KBM-7 (cell line): ENCODE measurements at regions not wholly inside any gene's neighbourhood (a gene's known extent, or its start where the extent isn't known, plus 50 kb on each side); places are given as distances from the start of the nearest gene placed in this dataset.
"Not testable (repeated sequence)": the region's sequence is repeated elsewhere in the genome, so short reads cannot be mapped to it uniquely, and the experiment has no call there.

Source experiments
- DNase-seq: peaks from one replicate; pipeline ENCODE4 v3.0.0-alpha.2; 2015
- in situ Hi-C: fragments of 300-500 bp; cut with MboI; formaldehyde crosslinking; loops from 2 replicates; pipeline ENCODE4 v1.14.3; 2020; ENCODE audit warnings: low sequenced_read_pairs, low pct_unique_long_range_greater_than_20kb, mixed read lengths

DNA sequence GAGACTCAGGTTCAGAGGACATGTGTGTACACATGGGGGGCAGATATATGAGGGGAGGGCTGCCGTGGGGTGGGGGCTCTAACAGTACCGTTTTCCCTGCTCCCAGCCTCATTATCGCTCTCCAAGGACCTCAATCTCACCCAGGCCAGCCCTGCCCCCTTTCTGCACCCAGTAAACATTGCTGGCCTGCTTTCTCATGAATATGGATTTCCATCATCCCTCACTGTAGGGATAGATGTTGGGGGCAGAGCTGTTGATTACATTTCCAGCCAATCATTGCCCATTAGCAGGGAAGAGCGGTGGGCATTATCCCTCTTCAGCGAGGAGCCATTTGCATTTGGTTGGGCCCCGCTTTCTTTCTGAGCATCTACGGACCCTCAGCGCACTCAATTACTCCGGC is 273.8 kb downstream of the RPS6KC1 start:
- in situ Hi-C loops, result no loop called here
- DNase-seq, result no peak

DNA sequence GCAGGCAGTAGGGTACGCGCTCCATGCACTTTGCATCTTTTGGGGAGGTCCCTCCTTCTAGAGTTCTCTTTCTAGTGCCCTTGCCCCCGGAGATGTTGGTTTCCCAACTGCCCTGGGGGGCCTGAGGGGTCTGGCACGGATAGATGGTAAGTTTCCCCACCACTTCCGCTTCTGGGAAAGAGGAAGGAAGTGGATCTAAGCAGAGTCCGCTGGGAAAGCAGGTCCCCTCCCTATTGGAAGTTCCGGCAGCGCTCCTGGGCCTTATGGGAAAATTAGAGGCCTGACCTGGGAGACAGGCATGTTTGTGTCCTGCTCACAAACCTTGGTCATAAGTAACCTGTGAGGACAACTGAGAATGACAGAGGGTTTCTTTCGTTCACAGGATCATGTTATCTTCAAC is 274.4 kb downstream of the RPS6KC1 start:
- peak; percentile 23 for DNase-seq
- in situ Hi-C loops, result no loop called here

DNA sequence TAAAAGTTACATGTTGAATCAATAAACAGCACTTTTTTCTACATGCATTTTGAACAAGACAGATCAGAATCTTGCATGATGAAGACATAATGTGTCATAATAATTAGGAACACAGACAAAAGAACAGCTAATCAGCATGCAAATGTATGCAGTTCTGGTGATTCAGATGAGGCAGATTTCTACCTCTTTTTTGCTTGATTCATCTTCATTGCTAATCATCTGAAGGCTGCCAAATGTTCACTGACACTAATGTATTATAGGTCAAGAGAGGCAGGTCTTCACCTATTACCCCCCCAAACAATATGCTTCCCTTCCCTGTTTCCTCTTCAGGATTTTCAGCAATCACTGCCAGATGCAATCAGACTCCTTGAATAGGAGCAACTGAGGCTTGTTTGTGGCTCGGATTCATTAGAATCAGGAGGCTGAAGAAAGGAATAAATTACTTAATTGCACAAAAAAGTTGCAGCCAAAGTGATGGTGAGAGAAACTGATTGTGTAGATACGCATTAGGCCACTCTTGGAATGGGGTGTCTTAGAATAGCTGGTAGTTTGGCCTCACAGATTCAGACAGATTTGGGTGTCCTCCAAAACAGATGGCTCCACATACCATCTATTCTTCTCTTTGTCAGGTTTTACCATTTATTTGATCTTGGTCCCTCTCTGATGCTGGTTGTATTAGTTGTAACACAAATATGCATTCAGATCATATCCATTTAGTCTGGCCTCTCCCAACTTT is 275.4 kb downstream of the RPS6KC1 start:
- in situ Hi-C loops, result no loop called here
- DNase-seq, result no peak

DNA sequence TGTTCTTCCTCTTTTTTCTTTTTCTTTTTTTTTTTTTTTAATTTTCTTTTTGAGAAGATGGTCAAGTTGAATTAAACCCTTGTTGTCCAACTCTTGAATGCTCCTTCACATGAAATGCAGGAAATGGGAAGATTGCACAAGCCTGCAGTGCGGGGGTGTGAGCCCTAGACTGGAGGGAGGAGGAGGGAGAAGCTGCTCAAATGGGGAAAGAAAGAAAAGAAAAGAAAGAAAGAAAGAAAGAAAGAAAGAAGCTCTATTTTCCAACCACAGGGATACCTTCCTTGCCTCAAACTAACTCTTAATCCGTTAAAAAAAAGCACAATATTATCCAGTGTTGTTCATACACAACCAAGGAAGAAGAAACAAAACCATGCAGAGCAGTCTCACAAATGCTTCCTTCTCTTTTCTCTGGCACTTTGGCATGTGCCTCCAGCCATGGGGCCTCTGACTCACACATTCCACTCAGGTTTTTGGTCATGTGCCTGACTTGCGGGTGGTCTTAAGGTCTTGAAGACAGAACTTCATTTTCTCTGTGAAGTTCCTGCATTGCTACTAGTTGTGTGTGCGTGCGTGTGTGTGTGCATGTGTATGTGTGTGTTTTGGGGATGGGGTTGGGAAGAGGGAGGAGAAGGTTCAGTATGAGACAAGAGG is 276.1 kb downstream of the RPS6KC1 start:
- in situ Hi-C loops, result no loop called here
- peak; percentile 73 for DNase-seq

DNA sequence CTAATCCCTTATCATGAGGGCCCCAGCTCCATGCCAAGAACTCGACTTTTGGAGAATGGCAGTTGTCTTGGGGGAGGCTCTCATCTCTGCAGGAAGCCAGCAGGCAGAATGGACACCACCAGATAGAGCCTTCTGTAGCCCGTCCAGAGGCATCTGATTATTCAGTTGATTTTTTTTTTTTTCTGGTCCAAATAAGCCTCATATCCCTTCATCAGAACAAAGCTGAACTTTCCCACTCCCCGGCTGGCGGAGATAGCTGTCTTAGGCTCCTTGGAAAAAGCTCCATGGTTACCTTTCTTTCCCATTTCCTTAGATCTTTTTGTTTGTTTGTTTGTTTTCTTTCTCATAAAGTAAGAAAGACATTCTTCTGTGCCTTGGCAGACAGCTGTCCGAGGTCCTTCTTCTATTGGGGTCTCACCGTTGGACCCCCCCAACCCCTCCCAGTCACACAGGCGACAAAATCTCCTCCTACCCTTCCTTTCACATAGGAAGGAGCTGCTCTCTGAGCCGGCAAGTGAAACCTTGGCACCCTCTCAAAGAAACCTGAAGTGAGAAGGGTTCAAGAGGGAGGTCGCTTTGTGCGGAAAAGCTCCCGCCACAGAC is 278.5 kb downstream of the RPS6KC1 start:
- in situ Hi-C loops, result no loop called here

DNA sequence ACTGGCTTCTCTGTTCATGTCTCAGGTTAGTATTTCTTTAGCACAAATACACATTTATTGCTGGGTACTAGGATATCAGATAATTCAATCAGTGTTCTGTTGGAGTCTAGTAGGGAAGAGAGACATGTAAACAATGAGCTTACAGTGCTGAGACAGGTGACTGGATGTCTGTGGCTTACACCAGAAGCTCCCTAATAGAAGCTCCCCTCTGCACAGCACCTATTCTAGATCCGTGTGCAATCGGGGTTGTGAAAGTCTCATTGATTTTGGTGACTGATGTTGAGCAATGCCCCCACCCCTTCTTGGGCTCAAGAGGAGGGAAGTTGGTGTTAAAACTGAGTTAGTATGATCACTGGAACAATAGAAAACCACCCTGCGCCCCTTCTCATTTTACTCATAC is 279.2 kb downstream of the RPS6KC1 start:
- in situ Hi-C loops, result no loop called here
- no peak for DNase-seq

More for the DNA sequence above, 278.5 kb downstream of the RPS6KC1 start:
- DNase-seq, result no peak

DNA sequence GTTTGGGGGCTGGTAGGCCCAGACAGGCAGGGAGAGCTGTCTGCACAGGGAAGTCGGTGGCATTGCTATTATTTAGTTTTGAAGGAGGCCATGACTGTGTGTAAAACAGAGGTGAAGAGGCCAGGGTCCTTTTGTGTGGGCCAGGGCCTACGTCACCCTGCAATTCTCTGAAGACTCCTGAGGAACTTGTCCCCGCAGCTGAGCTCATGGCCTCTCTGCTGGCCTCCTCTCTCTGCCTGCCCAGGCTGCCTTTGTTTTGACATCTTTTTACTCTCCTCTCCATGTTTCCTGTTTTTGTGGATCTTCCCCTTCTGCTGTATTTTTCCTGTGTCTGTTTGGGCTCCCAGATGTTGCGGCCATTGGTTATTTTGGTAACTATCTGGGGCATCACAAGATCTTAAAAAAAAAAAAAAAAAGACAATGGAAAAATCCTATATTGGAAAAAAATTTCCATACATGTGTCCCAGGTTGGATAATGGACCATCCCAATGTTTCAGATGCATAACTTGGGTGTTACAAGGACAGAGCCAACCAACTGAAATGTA is 280.7 kb downstream of the RPS6KC1 start:
- in situ Hi-C loops, result no loop called here
- DNase-seq, result peak; percentile 2

DNA sequence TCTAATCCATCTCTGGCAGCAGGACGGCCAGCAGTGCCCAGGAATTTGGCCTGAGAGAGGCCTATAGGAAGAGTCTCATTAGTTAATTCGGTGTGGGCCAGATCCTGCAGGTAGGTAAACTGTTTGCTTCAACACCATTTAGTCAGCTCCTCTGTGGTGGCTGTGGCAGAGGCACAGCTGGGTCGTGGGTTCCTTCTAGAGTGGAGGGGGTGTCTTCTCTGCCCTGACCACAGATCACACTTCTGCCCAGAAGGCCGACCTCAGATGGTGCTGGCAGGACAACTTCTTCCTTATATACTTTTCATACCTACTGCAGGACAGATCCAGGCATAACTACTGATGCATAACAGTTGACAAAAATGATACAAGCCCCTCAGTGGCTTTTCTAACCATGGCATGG is 281.4 kb downstream of the RPS6KC1 start:
- DNase-seq, result peak; percentile 12
- in situ Hi-C loops, result no loop called here

DNA sequence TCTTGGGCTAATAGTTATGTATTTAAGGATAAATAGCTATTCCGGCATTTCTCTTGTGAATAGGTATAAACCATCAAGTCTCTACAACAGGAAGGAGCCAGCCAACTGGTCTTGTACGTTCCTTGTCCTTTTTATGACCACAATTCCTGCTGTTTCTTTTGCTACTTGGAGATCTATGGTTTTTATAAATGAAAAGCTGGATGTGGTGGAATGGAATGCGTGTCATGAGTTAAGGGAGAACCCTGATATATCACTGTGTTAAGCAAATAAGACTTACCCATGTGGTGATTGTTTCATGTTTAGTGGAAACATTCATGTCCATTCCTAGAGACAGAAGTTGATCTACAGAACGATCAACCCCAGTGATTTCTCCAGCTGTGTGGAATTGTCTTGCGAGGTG is 282.1 kb downstream of the RPS6KC1 start:
- DNase-seq, result no peak
- in situ Hi-C loops, result no loop called here

DNA sequence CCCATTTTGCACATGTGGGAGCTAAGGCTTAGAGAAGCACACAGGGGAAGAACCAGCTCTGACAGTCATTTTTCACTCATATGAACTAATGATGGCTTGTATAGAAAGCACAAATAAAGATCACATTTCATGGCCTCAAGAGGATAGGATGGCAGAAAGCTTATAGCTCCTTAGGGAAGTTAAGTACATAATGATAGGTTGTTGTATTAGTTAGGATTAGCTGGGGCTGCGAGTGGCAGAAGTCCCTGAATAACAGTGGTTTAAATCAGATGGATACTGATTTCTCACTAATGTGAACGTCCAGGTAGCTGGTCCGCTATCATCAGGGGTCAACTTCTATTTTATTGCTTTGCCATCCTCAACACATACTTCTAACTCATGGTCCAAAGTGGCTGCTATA is 284.0 kb downstream of the RPS6KC1 start:
- in situ Hi-C loops, result no loop called here
- no peak for DNase-seq

DNA sequence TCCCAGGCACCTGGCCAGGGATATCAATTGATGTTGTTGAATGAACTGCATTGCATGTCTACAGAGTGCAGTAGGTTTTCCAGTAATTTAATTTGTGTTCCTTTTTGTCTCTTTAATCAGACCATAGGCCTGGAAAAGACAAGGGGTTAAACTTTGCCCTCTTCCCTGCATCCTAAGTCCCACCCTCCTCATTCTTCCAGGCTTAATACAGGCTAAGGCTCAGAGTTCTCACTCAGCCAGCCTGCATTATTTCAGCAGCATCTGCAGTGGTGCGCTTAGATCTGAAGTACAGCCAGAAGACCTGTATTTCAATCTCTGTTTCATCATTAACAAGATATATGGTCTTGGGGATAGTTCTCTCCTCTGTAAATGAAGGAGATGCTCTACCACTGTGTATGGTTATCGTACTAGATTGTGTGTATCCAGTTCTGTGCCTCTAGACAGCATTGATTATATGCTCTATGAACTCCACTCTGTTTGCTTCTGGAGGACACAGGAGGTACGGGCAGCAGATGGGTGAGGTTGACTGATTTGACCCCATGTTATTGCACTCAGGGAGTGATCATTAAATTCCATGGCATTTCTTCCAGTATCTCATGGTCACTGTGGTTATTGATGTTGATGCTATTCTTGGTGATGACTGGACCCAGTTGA is 286.1 kb downstream of the RPS6KC1 start:
- in situ Hi-C loops, result no loop called here
- no peak for DNase-seq

DNA sequence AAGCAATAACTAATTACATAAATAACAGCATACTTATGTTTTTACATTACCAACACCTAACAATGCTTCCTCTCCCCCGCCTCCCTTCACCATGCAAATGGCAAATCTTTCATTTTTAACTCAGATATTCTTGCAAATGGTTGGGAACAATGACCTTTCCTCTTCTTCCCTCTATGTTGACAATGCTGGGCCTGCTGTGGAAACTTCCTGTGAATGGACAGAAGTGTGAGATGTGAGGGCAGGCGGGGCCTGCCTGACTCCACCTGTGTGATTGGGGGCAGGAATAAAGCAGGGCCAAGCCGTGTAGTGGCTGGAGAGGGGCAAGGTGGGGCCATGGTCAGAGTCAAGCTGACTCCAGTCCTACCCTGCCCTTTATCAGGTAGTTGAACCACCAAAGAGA is 289.6 kb downstream of the RPS6KC1 start:
- DNase-seq, result no peak
- in situ Hi-C loops, result no loop called here

DNA sequence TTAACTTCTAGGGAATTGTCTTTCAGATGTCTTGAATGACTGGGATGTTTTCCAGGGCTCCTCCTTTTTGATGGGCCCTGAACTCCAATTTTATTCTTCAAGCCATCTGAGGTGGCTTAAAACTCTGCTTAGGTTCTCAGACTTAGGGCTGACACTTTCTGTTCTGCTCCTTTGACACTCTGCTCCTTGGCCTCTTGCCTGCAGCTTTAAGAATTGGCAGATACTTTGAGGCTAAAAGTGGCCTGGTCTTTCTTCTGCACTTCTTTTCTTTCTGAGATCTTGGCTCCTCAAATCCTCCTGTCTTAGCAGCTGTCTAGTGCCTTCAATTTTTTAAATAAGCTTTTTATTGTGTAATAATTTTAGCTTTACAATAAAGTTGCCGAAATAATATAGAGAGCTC is 294.6 kb downstream of the RPS6KC1 start:
- in situ Hi-C loops, result no loop called here
- DNase-seq, result no peak

DNA sequence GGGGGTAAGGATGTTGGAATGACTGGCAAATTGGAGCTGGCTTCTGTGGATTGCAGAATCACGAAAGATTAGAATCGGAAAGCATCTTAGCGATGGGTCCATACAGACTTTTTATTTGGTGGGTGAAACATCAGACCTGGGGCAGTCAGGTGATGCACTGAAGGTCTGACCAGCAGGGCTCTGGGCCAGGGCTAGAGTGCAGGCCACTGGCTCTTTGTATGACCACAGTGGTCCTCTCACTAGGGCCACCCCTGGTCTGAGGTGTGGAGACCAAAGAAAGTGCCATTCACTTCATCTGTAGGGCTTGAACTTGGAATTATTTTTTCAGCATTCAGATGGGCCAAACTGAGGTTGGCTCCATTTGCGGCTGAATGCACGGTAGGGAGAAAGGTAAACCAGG is 306.4 kb downstream of the RPS6KC1 start:
- in situ Hi-C loops, result no loop called here
- DNase-seq, result no peak

DNA sequence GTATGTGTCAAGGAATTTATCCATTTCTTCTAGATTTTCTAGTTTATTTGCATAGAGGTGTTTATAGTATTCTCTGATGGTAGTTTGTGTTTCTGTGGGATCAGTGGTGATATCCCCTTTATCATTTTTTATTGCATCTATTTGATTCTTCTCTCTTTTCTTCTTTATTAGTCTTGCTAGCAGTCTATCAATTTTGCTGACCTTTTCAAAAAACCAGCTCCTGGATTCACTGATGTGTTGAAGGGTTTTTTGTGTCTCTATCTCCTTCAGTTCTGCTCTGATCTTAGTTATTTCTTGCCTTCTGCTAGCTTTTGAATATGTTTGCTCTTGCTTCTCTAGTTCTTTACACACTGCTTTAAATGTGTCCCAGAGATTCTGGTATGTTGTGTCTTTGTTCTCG is 307.3 kb downstream of the RPS6KC1 start:
- DNase-seq, in situ Hi-C loops: not testable (repeated sequence)

DNA sequence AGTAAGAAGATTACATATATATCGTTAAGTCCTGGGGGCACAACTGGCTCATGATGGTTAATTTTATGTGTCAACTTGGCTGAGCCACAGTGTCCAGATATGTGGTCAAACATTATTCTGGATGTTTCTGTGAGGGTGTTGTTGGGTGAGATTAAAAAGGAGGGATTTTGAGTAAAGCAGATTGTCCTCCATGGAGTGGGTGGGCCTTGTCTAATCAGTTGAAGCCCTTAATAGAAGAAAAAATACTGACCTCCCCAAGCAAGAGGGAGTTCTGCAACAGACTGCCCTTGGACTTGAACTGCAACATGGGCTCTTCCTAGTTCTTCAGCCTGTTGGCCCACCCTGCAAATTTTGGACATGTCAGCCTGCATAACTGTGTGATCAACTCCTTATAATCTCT is 311.6 kb downstream of the RPS6KC1 start:
- no peak for DNase-seq
- in situ Hi-C loops, result no loop called here

DNA sequence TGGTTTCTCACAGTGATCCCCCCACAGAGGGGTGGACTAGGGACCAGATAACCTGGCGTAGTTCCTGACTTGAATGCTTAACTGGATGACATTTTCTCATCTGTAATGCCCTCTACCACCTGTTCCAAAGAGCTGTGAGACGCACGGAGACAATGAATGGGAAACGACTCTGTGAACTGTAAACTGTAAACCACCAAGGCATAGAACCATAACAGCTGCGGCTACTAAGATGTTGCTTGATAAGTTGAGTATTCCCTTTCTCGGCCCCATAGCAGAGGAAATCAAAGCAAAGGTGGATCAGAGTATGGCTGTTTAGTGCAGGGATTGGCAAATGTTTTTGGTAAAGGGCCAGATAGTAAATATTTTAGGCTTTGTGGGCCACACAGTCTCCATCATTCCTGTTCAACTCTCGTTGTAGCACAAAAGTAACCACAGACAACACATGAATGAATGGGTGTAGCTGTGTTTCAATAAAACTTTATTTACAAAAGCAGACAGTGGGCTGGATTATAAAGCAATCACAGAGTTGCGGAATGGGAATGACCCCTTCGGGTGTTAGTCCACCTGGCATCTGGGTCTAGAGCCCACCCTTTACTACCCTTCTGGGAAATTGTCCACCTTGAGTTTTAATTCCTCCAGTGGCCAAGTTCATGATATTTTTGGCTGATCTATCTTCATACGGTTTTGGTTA is 315.2 kb downstream of the RPS6KC1 start:
- in situ Hi-C loops, result no loop called here
- no peak for DNase-seq

DNA sequence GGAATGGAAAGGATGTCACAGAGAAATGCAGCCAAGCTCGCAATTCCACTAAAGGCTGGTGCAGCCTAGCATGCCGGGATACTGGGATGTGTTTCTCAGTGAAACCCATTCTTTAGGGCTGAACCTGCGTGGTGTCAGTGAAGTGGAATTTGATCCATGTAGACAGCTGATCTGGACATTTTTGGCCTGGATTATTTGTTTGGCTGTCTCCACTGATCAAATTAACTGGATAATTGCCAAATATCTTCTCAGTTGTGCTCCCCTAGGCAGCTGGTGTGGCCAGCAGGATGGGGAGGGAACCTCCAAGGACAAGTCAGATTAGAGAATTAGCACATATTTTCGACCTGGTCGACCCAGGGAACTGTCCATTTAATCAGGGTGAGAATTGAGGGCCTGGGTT is 318.4 kb downstream of the RPS6KC1 start:
- in situ Hi-C loops, result no loop called here
- no peak for DNase-seq

DNA sequence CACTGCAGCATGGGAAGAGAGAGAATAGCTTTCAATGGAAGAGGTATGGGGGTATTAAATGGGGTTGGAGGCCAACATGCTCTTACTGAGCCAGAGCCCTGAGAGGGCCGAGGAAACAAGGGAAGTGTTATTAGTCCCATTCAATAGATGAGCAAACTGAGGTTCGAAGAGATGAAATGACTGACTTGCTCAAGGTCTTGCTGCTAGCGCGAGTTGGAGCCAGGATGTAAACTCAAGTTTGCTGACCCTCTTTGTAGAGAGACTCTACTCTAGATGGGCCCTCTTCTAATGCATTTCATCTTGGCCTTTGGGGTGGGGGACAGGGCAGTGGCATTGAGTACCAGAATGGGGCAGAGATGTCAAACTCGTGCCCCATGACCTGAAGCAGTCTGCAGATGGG is 319.5 kb downstream of the RPS6KC1 start:
- no peak for DNase-seq
- in situ Hi-C loops, result no loop called here

DNA sequence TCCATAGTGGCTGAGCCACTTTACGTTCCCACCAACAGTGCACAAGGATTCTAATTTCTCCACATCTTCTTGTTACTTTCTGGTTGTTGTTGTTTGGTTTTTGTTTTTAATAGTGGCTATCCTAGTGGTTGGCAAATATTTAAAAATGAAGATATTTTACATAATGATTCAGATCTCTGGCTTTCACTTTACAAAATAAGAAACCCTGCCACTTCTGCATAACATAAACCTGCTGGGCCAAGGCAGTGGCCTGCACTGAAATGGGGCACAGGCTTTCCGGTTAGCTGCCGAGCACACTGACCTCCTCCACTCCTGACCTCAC is 320.4 kb downstream of the RPS6KC1 start:
- in situ Hi-C loops, result no loop called here
- no peak for DNase-seq
